ENCODE measurements at regions not wholly inside any gene's neighbourhood (a gene's known extent, or its start where the extent isn't known, plus 50 kb on each side); places are given as distances from the start of the nearest gene placed in this dataset.

GRCh38 chr5:142499591-142500226 lies 174.9 kb upstream of the SPRY4 start:
- no peak for TF ChIP-seq CTCF (IDR thresholded peaks at IDR 0.05; ENCODE audit: low read depth, low read length, missing control alignments)
- H3K4me3 ChIP-seq (ENCODE audit: low read depth, low read length) = no peak overlapping the region
- no peak for DNase-seq (ENCODE audit: low read depth)

- H3K4me3 ChIP-seq (ENCODE audit: low read depth, low read length) = no peak overlapping the region
- no peak for DNase-seq (ENCODE audit: low read depth)
- no peak for TF ChIP-seq CTCF (IDR thresholded peaks at IDR 0.05; ENCODE audit: low read depth, low read length, missing control alignments)
Observed at GRCh38 chr5:142498298-142498697, 173.5 kb upstream of the SPRY4 start.

GRCh38 chr5:142495531-142495930 lies 170.7 kb upstream of the SPRY4 start:
- H3K4me3 ChIP-seq (ENCODE audit: low read depth, low read length) = no peak overlapping the region
- DNase-seq (ENCODE audit: low read depth) = no peak
- TF ChIP-seq CTCF (IDR thresholded peaks at IDR 0.05; ENCODE audit: low read depth, low read length, missing control alignments) = no peak

GRCh38 chr5:142493875-142494518 lies 169.2 kb upstream of the SPRY4 start:
- no peak for DNase-seq (ENCODE audit: low read depth)
- no peak overlapping the region for H3K4me3 ChIP-seq (ENCODE audit: low read depth, low read length)
- no peak for TF ChIP-seq CTCF (IDR thresholded peaks at IDR 0.05; ENCODE audit: low read depth, low read length, missing control alignments)

GRCh38 chr5:142492781-142493281 lies 168.0 kb upstream of the SPRY4 start:
- no peak overlapping the region for H3K4me3 ChIP-seq (ENCODE audit: low read depth, low read length)
- DNase-seq (ENCODE audit: low read depth) = no peak
- no peak for TF ChIP-seq CTCF (IDR thresholded peaks at IDR 0.05; ENCODE audit: low read depth, low read length, missing control alignments)

GRCh38 chr5:142491679-142492078 lies 166.9 kb upstream of the SPRY4 start:
- no peak for DNase-seq (ENCODE audit: low read depth)
- no peak overlapping the region for H3K4me3 ChIP-seq (ENCODE audit: low read depth, low read length)
- no peak for TF ChIP-seq CTCF (IDR thresholded peaks at IDR 0.05; ENCODE audit: low read depth, low read length, missing control alignments)

GRCh38 chr5:142491270-142491669 lies 166.4 kb upstream of the SPRY4 start:
- DNase-seq (ENCODE audit: low read depth) = no peak
- TF ChIP-seq CTCF (IDR thresholded peaks at IDR 0.05; ENCODE audit: low read depth, low read length, missing control alignments) = no peak
- H3K4me3 ChIP-seq (ENCODE audit: low read depth, low read length) = no peak overlapping the region
